A549 (cell line): ENCODE measurements at regions not wholly inside any gene's neighbourhood (a gene's known extent, or its start where the extent isn't known, plus 50 kb on each side); places are given as distances from the start of the nearest gene placed in this dataset.

Experiments used
- JUN ChIP-seq, 2 experiments: fragments of >200 bp; sonication (Bioruptor Twin); formaldehyde crosslinking; IDR thresholded peaks; 2 replicates in 1 of 2; 3 replicates in 1 of 2; pipeline ENCODE4 v1.6.1; 2016 to 2017
- POLR2A ChIP-seq: IDR thresholded peaks from 2 replicates; pipeline ENCODE4 v1.6.1; 2012; ENCODE audit warnings: mild to moderate bottlenecking, low read length
- TF ChIP-seq, protein P1 (sequence below): fragments of >200 bp; sonication (Bioruptor Twin); formaldehyde crosslinking; IDR thresholded peaks from 3 replicates; pipeline ENCODE4 v1.5.1; 2016

DNA sequence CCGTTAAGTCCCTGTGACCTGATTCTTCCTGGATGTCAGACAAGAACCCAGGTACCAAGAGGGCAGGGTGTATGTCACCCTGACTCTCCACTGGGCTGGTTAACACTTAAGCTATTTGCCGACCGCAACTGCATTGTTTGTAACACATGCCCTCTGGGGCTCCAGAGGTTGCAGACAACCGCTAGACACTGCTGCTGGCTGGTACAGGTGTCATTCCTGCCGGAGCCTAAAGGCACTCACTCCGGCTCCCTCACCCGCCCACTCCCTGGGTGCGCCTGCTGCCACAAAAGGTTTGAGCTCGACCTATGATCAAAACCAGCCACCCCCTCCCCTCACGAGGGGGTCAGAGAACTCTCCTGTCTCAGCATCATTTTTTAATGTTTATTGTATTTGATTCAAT is 208.2 kb downstream of the FAT4 start:
- no peak for TF ChIP-seq JUN (IDR thresholded peaks at IDR 0.05)
- TF ChIP-seq, protein P1, sequence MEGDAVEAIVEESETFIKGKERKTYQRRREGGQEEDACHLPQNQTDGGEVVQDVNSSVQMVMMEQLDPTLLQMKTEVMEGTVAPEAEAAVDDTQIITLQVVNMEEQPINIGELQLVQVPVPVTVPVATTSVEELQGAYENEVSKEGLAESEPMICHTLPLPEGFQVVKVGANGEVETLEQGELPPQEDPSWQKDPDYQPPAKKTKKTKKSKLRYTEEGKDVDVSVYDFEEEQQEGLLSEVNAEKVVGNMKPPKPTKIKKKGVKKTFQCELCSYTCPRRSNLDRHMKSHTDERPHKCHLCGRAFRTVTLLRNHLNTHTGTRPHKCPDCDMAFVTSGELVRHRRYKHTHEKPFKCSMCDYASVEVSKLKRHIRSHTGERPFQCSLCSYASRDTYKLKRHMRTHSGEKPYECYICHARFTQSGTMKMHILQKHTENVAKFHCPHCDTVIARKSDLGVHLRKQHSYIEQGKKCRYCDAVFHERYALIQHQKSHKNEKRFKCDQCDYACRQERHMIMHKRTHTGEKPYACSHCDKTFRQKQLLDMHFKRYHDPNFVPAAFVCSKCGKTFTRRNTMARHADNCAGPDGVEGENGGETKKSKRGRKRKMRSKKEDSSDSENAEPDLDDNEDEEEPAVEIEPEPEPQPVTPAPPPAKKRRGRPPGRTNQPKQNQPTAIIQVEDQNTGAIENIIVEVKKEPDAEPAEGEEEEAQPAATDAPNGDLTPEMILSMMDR, result no peak
- no peak for TF ChIP-seq POLR2A
